Endodermal cell (in vitro differentiated cells): ENCODE measurements at regions not wholly inside any gene's neighbourhood (a gene's known extent, or its start where the extent isn't known, plus 50 kb on each side); places are given as distances from the start of the nearest gene placed in this dataset.

Experiments
- DNase-seq: peaks from one replicate; pipeline ENCODE4 v3.0.0-alpha.2; 2017
- H3K27ac ChIP-seq: 2 replicates; pipeline ENCODE4 v1.5.1; 2013; ENCODE audit warnings: mild to moderate bottlenecking, low read depth, low read length, moderate library complexity
- H3K27me3 ChIP-seq: 2 replicates; pipeline ENCODE4 v1.6.1; 2013; ENCODE audit warnings: mild to moderate bottlenecking, low read length, moderate library complexity; ENCODE audit not compliant: insufficient read depth, control insufficient read depth, poor library complexity, severe bottlenecking
- H3K36me3 ChIP-seq: 2 replicates; pipeline ENCODE4 v1.7.0; 2013; ENCODE audit warnings: mild to moderate bottlenecking, low read length, moderate library complexity; ENCODE audit not compliant: control insufficient read depth, insufficient read depth
- H3K4me1 ChIP-seq: one replicate; pipeline ENCODE4 v1.7.0; 2013; ENCODE audit warnings: low read length; ENCODE audit not compliant: control insufficient read depth, insufficient read depth
- H3K4me3 ChIP-seq: 2 replicates; pipeline ENCODE4 v1.5.1; 2013; ENCODE audit warnings: mild to moderate bottlenecking, low read length, moderate library complexity
- H3K9ac ChIP-seq: 2 replicates; pipeline ENCODE4 v1.6.1; 2013; ENCODE audit warnings: mild to moderate bottlenecking, low read length, moderate library complexity; ENCODE audit not compliant: poor library complexity, severe bottlenecking; ENCODE audit errors: extremely low read depth
- H3K9me3 ChIP-seq: 2 replicates; pipeline ENCODE4 v1.6.1; 2013; ENCODE audit warnings: mild to moderate bottlenecking, low read length, moderate library complexity; ENCODE audit not compliant: control insufficient read depth
- H3K27ac Mint-ChIP-seq: 2 replicates; pipeline ENCODE4 v1.8.0; 2020; ENCODE audit warnings: mixed read lengths
- H3K27me3 Mint-ChIP-seq: 2 replicates; pipeline ENCODE4 v1.8.0; 2021; ENCODE audit warnings: mild to moderate bottlenecking, mixed read lengths; ENCODE audit not compliant: insufficient read depth
- H3K36me3 Mint-ChIP-seq: 2 replicates; pipeline ENCODE4 v1.8.0; 2020; ENCODE audit warnings: low read depth, mixed read lengths
- H3K4me1 Mint-ChIP-seq: 2 replicates; pipeline ENCODE4 v1.8.0; 2020; ENCODE audit warnings: mixed read lengths
- H3K4me3 Mint-ChIP-seq: 2 replicates; pipeline ENCODE4 v1.8.0; 2020; ENCODE audit warnings: mild to moderate bottlenecking, moderate library complexity, mixed read lengths
- H3K9me3 Mint-ChIP-seq: 2 replicates; pipeline ENCODE4 v1.8.0; 2020; ENCODE audit warnings: mild to moderate bottlenecking, mixed read lengths
- WGBS, 2 experiments: methylation state at CpG; one replicate each; pipeline versions ENCODE4 v1.1.5 to v1.1.7; 2013; ENCODE audit warnings: missing lambda C conversion rate in 2 of 2, mixed read lengths in 1 of 2; ENCODE audit not compliant: insufficient coverage in 1 of 2, insufficient read length in 1 of 2; 5-methylcytosine and 5-hydroxymethylcytosine counted together
- TF ChIP-seq, protein P1 (sequence below): fragments of 200-600 bp; sonication (generic); conservative IDR thresholded peaks from 2 replicates; pipeline ENCODE4 v1.5.0; 2021; ENCODE audit warnings: antibody characterized with exemption, mild to moderate bottlenecking

DNA sequence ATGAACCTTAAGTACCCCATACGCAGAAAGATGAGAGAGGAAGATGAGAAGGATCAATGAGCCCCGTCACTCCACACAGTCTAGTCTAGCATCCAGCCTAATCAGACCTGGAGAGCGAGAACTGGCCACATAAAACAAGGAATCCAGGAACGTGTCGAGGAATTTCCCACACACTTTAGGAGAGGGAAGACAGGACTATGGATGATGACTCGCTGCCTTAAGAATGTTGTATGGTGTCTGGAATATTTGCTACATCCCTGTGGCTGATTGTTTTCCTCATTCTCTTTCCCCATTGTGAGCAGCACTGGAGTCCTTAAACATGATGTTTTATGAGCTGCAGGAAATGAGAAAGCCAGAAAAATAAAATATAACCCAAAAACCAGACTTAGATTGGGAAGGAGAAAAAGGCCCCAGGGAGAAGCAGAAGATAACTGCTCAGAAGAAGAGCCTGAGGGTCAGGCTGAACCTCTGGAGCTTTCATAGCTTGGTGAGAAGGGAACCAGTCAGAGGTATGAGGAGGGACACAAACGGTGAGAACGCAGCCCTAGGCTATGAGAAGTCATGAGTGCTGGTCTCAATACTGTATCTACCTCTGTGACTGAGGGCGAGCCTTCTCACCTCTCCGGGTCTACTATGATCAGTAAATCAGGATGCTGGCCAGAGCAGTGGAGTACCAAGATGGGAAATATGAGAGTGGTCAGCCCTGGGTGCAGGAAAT is 139.5 kb upstream of the NOCT start:
- 79 to 89% methylated on average over 4 to 10 of the region's 10 CpGs for WGBS, 2 experiments
- Histone ChIP-seq H3K9ac (no peak overlapping the region), H3K27ac (no peak overlapping the region), H3K4me1 (no peaks in the 10 kb centered on the region), H3K4me3 (no peak overlapping the region), H3K36me3 (no peaks in the 10 kb centered on the region), H3K27me3 (peaks cover 59% of the 10 kb centered on the region), H3K9me3 (no peaks in the 10 kb centered on the region)
- no peak for DNase-seq
- no peak overlapping the region for H3K4me3 Mint-ChIP-seq
- H3K9me3 Mint-ChIP-seq: peaks cover 8% of the 10 kb centered on the region
- H3K27ac Mint-ChIP-seq: no peak overlapping the region
- TF ChIP-seq, protein P1, sequence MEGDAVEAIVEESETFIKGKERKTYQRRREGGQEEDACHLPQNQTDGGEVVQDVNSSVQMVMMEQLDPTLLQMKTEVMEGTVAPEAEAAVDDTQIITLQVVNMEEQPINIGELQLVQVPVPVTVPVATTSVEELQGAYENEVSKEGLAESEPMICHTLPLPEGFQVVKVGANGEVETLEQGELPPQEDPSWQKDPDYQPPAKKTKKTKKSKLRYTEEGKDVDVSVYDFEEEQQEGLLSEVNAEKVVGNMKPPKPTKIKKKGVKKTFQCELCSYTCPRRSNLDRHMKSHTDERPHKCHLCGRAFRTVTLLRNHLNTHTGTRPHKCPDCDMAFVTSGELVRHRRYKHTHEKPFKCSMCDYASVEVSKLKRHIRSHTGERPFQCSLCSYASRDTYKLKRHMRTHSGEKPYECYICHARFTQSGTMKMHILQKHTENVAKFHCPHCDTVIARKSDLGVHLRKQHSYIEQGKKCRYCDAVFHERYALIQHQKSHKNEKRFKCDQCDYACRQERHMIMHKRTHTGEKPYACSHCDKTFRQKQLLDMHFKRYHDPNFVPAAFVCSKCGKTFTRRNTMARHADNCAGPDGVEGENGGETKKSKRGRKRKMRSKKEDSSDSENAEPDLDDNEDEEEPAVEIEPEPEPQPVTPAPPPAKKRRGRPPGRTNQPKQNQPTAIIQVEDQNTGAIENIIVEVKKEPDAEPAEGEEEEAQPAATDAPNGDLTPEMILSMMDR: no peak
- no peaks in the 10 kb centered on the region for H3K36me3 Mint-ChIP-seq
- peaks cover 22% of the 10 kb centered on the region for H3K4me1 Mint-ChIP-seq
- peaks cover 50% of the 10 kb centered on the region for H3K27me3 Mint-ChIP-seq

DNA sequence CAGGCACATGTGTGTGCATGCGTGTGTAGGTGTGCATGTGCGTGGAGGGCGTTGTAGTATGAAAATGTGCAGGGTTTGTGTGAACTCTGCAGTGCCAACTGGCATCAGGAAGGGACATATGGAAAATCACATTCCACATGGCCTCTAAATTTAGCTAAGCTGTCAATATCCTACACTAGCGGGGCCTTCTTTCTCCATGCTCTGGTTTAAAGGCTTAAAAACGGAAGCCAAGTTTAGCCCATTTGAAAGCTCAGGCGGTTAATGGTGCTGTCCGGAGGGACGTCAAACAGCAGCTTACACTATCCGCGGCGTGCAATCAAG is 144.1 kb upstream of the NOCT start:
- peaks cover 31% of the 10 kb centered on the region for H3K27me3 Mint-ChIP-seq
- Histone ChIP-seq H3K36me3 (no peaks in the 10 kb centered on the region), H3K27ac (no peak overlapping the region), H3K27me3 (peaks cover 38% of the 10 kb centered on the region), H3K4me1 (no peaks in the 10 kb centered on the region), H3K9me3 (no peaks in the 10 kb centered on the region), H3K4me3 (no peak overlapping the region), H3K9ac (no peak overlapping the region)
- H3K27ac Mint-ChIP-seq: no peak overlapping the region
- no peaks in the 10 kb centered on the region for H3K36me3 Mint-ChIP-seq
- TF ChIP-seq, protein P1: no peak
- no peak overlapping the region for H3K4me3 Mint-ChIP-seq
- H3K9me3 Mint-ChIP-seq: no peaks in the 10 kb centered on the region
- no peak for DNase-seq
- WGBS, 2 experiments: 88 to 95% methylated on average over 11 of the region's 11 CpGs
- peaks cover 21% of the 10 kb centered on the region for H3K4me1 Mint-ChIP-seq

DNA sequence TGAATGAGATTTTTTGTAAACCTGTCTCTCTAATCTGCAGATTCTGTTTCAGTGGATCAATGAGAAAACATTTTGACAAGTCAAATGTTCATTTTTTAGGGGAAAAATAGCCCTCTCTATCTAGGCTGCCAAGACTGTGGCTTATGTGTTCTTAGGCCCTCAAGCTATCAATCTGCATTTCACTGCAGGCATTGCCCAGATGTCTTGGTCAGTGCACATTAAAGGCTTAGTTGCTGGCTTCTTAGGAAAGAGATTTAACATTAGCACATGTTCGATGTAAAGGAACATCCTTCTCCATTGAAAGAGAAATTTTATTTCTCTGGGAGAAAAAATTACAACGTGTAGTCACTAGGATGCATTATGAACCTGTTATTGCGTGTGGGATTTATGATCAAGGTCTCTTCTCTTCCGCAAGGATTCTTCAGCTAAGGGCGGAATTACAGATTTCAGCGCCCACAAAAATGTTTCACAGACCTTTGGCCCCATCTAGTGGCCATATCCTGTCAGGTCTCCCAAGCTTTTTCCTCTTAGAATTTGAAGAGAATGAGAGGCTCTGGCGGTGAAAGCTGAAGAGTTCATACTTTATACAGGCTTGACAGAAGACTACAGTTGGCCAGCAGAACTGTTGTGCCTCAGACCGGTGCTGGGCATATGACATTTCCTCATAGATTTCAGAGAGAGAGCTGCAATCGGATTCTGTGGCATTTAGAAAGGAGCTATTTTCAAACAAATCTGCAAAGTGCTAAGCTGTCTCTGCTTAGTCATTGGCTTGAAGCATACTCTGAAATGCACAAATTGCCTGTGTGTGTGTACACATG is 144.6 kb upstream of the NOCT start:
- WGBS, 2 experiments: 15% methylated on average over 9 of the region's 9 CpGs
- no peaks in the 10 kb centered on the region for H3K36me3 ChIP-seq
- Mint-ChIP-seq H3K27ac (no peak overlapping the region), H3K27me3 (peaks cover 25% of the 10 kb centered on the region), H3K9me3 (no peaks in the 10 kb centered on the region), H3K4me1 (peaks cover 22% of the 10 kb centered on the region), H3K4me3 (no peak overlapping the region), H3K36me3 (no peaks in the 10 kb centered on the region)
- no peak overlapping the region for H3K27ac ChIP-seq
- H3K9ac ChIP-seq: no peak overlapping the region
- H3K4me3 ChIP-seq: no peak overlapping the region
- H3K27me3 ChIP-seq: peaks cover 33% of the 10 kb centered on the region
- DNase-seq: peak; percentile 90
- no peaks in the 10 kb centered on the region for H3K4me1 ChIP-seq
- TF ChIP-seq, protein P1: peak; percentile 91
- no peaks in the 10 kb centered on the region for H3K9me3 ChIP-seq
